Peyer's patch (tissue), 4 donors: ENCODE measurements at regions not wholly inside any gene's neighbourhood (a gene's known extent, or its start where the extent isn't known, plus 50 kb on each side); places are given as distances from the start of the nearest gene placed in this dataset.

ENCODE experiments used
- CTCF ChIP-seq, 6 experiments: fragments of 450-650 bp in 4 of 6; fragments of 200-600 bp in 2 of 6; sonication (generic) in 1 of 6; IDR thresholded peaks; one replicate each; pipeline ENCODE4 v1.5.1; 2017 to 2019; ENCODE audit warnings: antibody characterized with exemption in 6 of 6, mild to moderate bottlenecking in 3 of 6, moderate library complexity in 1 of 6
- POLR2A ChIP-seq, 2 donors: fragments of 450-650 bp; IDR thresholded peaks; one replicate each; pipeline ENCODE4 v1.5.1; 2017; ENCODE audit warnings: antibody characterized with exemption in 2 of 2, mild to moderate bottlenecking in 2 of 2, moderate library complexity in 2 of 2

- no peak for TF ChIP-seq CTCF (IDR thresholded peaks at IDR 0.05)
- no peak for TF ChIP-seq POLR2A (IDR thresholded peaks at IDR 0.05)
Observed at GRCh38 chr9:25935188-25935587, 256.9 kb upstream of the TUSC1 start.
